RWPE2 (cell line): ENCODE measurements at regions not wholly inside any gene's neighbourhood (a gene's known extent, or its start where the extent isn't known, plus 50 kb on each side); places are given as distances from the start of the nearest gene placed in this dataset.

Experiments used
- ATAC-seq: fragments of 200-7000 bp; cut with Tn5 transposase; 3 replicates; pipeline ENCODE4 v1.9.1; 2021; ENCODE audit warnings: low read depth
- DNase-seq: peaks from one replicate; pipeline ENCODE4 v3.0.0-alpha.2; 2020; ENCODE audit warnings: low spot score
- H3K27ac ChIP-seq: fragments of 450-650 bp; 2 replicates; pipeline ENCODE4 v1.5.1; 2017; ENCODE audit warnings: mild to moderate bottlenecking; ENCODE audit not compliant: poor library complexity, severe bottlenecking
- H3K27me3 ChIP-seq: fragments of 250-450 bp; sonication (Bioruptor Pico); 2 replicates; pipeline ENCODE4 v1.5.1; 2021; ENCODE audit warnings: mild to moderate bottlenecking, moderate library complexity; ENCODE audit not compliant: insufficient read depth, poor library complexity, severe bottlenecking
- H3K36me3 ChIP-seq: fragments of 250-450 bp; sonication (Bioruptor Pico); 2 replicates; pipeline ENCODE4 v1.5.1; 2020; ENCODE audit warnings: low read depth, mild to moderate bottlenecking, moderate library complexity
- H3K4me1 ChIP-seq: fragments of 250-450 bp; sonication (Bioruptor Pico); 2 replicates; pipeline ENCODE4 v1.5.1; 2021; ENCODE audit warnings: mild to moderate bottlenecking, moderate library complexity; ENCODE audit not compliant: insufficient read depth, poor library complexity, severe bottlenecking
- H3K4me3 ChIP-seq: fragments of 250-450 bp; sonication (Bioruptor Pico); 2 replicates; pipeline ENCODE4 v1.5.1; 2021; ENCODE audit warnings: mild to moderate bottlenecking, moderate library complexity; ENCODE audit not compliant: severe bottlenecking
- H3K9me3 ChIP-seq: fragments of 250-450 bp; sonication (Bioruptor Pico); 2 replicates; pipeline ENCODE4 v1.5.1; 2021; ENCODE audit warnings: mild to moderate bottlenecking, moderate library complexity; ENCODE audit not compliant: severe bottlenecking
- TF ChIP-seq, protein P1 (sequence below): fragments of 450-650 bp; IDR thresholded peaks from one replicate; pipeline ENCODE4 v1.5.1; 2017; ENCODE audit warnings: mild to moderate bottlenecking, moderate library complexity; ENCODE audit not compliant: poor library complexity, severe bottlenecking

DNA sequence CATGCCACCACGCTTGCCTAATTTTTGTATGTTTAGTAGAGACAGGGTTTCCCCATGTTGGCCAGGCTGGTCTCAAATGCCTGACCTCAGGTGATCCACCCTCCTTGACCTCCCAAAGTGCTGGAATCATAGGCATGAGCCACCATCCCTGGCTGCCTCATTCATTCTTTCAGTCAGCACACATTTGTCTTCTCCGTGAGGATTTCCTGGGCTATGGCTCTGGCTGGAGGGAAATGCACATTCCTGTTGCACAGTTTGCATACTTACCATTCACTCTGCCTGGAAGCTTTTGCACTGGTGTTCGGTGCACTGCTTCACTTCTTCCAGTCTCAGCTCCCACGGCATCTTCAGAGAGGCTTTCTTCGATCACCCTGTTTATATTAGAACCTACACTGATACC lies 267.8 kb downstream of the STIM2 start:
- DNase-seq (no peak), ATAC-seq (no peak)
- TF ChIP-seq, protein P1, sequence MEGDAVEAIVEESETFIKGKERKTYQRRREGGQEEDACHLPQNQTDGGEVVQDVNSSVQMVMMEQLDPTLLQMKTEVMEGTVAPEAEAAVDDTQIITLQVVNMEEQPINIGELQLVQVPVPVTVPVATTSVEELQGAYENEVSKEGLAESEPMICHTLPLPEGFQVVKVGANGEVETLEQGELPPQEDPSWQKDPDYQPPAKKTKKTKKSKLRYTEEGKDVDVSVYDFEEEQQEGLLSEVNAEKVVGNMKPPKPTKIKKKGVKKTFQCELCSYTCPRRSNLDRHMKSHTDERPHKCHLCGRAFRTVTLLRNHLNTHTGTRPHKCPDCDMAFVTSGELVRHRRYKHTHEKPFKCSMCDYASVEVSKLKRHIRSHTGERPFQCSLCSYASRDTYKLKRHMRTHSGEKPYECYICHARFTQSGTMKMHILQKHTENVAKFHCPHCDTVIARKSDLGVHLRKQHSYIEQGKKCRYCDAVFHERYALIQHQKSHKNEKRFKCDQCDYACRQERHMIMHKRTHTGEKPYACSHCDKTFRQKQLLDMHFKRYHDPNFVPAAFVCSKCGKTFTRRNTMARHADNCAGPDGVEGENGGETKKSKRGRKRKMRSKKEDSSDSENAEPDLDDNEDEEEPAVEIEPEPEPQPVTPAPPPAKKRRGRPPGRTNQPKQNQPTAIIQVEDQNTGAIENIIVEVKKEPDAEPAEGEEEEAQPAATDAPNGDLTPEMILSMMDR, result no peak
- no peak overlapping the region for H3K4me3 ChIP-seq
- no peaks in the 10 kb centered on the region for H3K36me3 ChIP-seq
- H3K9me3 ChIP-seq, result no peaks in the 10 kb centered on the region
- H3K27me3 ChIP-seq, result no peaks in the 10 kb centered on the region
- H3K4me1 ChIP-seq, result no peaks in the 10 kb centered on the region
- no peak overlapping the region for H3K27ac ChIP-seq

DNA sequence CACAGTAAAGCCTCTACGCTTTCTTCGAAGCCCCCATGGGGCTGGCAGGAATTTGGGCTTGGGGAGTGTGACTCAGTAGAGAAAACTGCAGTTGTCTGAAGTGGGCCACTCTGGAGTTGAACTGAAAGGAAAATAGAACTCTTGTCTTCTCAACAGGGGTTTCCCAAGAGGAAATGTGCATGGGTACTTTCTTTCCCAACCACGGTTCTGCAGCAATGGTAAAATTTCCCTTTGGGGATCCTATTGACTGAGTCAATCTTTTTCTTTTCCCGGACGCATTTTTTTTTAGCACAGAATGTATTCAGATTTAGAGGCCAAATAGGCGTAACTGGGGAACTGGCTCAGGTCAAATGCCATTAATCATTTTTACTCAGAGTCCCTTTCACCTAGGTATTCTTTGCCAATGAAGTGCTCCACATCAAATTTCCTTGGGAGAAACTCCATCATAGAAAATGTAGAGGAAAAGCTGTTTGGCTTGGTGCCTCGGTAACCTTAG lies 269.3 kb downstream of the STIM2 start:
- DNase-seq (no peak), ATAC-seq (no peak)
- H3K27ac ChIP-seq, result no peak overlapping the region
- no peaks in the 10 kb centered on the region for H3K36me3 ChIP-seq
- no peaks in the 10 kb centered on the region for H3K4me1 ChIP-seq
- no peaks in the 10 kb centered on the region for H3K27me3 ChIP-seq
- TF ChIP-seq, protein P1, result no peak
- H3K4me3 ChIP-seq, result no peak overlapping the region
- H3K9me3 ChIP-seq, result no peaks in the 10 kb centered on the region

DNA sequence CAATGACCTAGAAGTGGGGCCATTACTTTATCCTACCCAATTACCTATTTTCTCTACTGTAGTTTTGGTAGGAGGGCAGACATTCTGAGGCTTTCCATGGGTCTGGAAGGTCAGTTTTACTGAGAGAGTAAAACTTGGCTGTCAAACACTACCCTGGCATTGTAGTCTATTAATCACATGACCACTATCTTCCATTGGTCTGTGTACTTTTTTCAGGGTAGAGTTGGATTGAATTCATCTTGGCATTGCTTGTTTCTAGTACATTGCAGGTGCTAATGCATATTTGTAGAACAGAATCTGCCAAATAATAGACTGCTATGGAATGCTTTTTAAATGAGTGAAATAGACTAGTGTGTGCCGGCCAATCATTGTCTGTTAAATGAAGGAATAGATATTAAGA lies 271.9 kb downstream of the STIM2 start:
- no peak overlapping the region for H3K27ac ChIP-seq
- no peaks in the 10 kb centered on the region for H3K27me3 ChIP-seq
- TF ChIP-seq, protein P1, result no peak
- DNase-seq (no peak), ATAC-seq (no peak)
- no peaks in the 10 kb centered on the region for H3K4me1 ChIP-seq
- H3K36me3 ChIP-seq, result no peaks in the 10 kb centered on the region
- H3K4me3 ChIP-seq, result no peak overlapping the region
- peaks cover 7% of the 10 kb centered on the region for H3K9me3 ChIP-seq

DNA sequence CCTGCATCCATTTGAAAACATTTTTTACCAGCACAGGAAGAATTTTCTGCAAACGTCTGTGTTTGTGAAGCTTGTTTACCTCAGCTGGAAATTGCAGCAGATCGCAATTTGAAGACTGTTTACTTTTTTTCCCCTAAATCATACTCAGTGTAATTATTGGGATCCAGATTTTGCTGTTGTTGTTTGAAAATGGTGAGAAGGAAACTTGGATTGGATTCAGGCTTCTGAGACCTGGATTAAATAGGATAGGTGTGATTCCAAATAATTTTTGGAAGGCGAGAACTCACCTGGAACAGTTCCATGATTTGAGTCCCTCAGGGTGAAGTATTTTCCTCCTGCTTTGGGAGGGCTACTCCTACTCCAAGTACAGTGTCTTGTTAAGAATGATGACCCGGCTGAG lies 279.8 kb downstream of the STIM2 start:
- Histone ChIP-seq H3K27ac (no peak overlapping the region), H3K4me1 (no peaks in the 10 kb centered on the region), H3K27me3 (no peaks in the 10 kb centered on the region), H3K4me3 (no peak overlapping the region), H3K36me3 (no peaks in the 10 kb centered on the region), H3K9me3 (peaks cover 5% of the 10 kb centered on the region)
- no peak for DNase-seq
- ATAC-seq, result no peak
- TF ChIP-seq, protein P1, result no peak

DNA sequence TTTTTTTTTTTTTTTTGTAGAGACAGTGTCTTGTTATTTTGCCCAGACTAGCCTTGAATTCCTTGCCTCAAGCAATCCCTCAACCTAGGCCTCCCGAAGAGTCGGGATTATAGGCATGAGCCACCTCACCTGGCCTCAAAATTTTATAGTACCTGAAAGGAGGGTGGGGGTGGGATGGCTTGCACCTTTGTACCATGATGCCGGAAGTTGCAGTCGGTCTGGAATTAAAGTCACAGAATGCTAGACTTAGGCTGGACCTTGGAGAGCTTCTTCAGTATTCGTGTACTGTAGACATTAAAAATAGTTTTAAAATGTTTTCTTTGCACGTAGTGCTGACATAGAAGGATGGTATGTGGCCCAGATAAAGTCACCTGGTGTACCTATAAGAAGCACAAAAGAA lies 280.9 kb downstream of the STIM2 start:
- no peaks in the 10 kb centered on the region for H3K9me3 ChIP-seq

More for the DNA sequence above, 280.9 kb downstream of the STIM2 start:
- TF ChIP-seq, protein P1, result no peak
- Histone ChIP-seq H3K27ac (no peak overlapping the region), H3K27me3 (no peaks in the 10 kb centered on the region), H3K36me3 (no peaks in the 10 kb centered on the region), H3K4me3 (no peak overlapping the region), H3K4me1 (no peaks in the 10 kb centered on the region)
- no peak for DNase-seq
- ATAC-seq, result no peak
